Activated CD4-positive, alpha-beta memory T cell treated with anti-CD3 and anti-CD28 coated beads for 36 hours (primary cell): ENCODE measurements at regions not wholly inside any gene's neighbourhood (a gene's known extent, or its start where the extent isn't known, plus 50 kb on each side); places are given as distances from the start of the nearest gene placed in this dataset.

Experiments used
- CTCF ChIA-PET: fragments of 350-600 bp; sonication (Branson Sonifier 250); formaldehyde crosslinking; loops from one replicate; lab custom pipeline; 2021; ENCODE audit warnings: antibody characterized with exemption, inconsistent platforms; lab: Charles Lee
- POLR2A ChIA-PET: fragments of 350-600 bp; sonication (Branson Sonifier 250); formaldehyde crosslinking; loops from one replicate; lab custom pipeline; 2021; ENCODE audit warnings: antibody characterized with exemption; lab: Charles Lee
- DNase-seq: peaks from one replicate; pipeline ENCODE4 v3.0.0-alpha.2; 2020
- H3K27ac Mint-ChIP-seq: one replicate; pipeline ENCODE4 v1.8.0; 2021; ENCODE audit warnings: mixed read lengths
- H3K27me3 Mint-ChIP-seq: one replicate; pipeline ENCODE4 v1.8.0; 2021; ENCODE audit warnings: mixed read lengths
- H3K36me3 Mint-ChIP-seq: one replicate; pipeline ENCODE4 v1.8.0; 2021; ENCODE audit warnings: mixed read lengths
- H3K4me1 Mint-ChIP-seq: one replicate; pipeline ENCODE4 v1.8.0; 2021; ENCODE audit warnings: low read depth, mixed read lengths
- H3K4me3 Mint-ChIP-seq: one replicate; pipeline ENCODE4 v1.8.0; 2021; ENCODE audit warnings: mild to moderate bottlenecking, mixed read lengths
- H3K9me3 Mint-ChIP-seq: one replicate; pipeline ENCODE4 v1.8.0; 2021; ENCODE audit warnings: mixed read lengths
- intact Hi-C: fragments of 100-400 bp; cut with micrococcal nuclease; formaldehyde crosslinking; loops from one replicate; pipeline ENCODE4 v1.15.1; 2023

DNA sequence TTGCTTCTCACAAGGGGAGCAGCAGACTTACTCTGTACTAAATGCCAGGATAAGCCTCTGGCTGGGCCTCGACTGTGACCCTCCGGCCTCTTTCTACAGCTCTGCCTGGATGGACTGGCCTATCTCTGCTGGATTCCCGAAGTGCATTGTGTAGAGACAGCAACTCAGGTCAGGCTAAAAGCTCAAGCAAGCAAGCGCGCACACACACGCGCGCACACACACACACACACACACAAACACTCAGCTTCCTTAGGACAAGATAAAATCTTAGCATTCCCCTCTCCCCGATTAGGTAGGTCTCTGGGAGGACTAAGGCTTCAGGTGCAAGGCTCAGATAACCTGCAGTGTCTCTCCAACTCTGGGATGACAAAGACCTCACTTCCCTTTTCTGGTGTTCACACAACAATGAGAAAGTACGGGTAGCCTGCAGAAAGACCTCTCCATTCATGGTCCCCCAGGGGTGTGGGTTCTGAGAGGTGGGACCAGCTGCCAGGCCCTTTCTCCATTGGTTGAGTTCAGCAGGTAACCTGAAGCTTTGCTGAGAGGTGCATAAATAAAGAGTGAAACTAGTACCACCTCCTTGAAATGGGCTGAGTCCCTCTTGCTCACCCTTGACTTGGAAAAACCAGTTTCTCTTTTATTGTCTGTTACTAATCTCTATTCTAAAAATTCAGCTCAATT, 155.1 kb upstream of the CAMK1G start:
- POLR2A ChIA-PET = no interaction called here
- CTCF ChIA-PET = no interaction called here
- Mint-ChIP-seq H3K9me3 (no peaks in the 10 kb centered on the region), H3K27me3 (peaks cover 6% of the 10 kb centered on the region), H3K4me1 (no peaks in the 10 kb centered on the region), H3K27ac (no peak overlapping the region), H3K36me3 (no peaks in the 10 kb centered on the region), H3K4me3 (no peak overlapping the region)
- intact Hi-C loops = no loop called here
- DNase-seq = no peak

DNA sequence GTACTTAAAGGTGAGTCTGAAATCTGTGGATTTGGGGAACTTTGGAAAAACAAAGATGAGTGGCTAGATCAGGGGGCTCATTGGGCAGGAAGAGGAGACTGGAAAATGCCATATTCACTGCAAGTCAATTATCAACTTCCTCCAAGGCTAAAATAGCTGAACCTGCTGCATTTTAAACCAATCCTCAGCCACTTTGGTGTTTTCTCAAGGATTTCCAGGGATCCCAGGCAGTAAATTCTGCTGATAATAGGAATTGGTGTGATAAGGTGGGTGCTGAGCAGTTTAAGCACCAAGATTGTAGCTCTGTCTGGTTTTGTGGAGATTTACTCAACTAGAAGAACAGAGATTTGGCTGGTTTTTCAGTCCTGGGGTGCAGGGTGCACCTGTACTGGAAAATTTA, 153.9 kb upstream of the CAMK1G start:
- no peak overlapping the region for H3K27ac Mint-ChIP-seq
- H3K4me3 Mint-ChIP-seq = no peak overlapping the region
- ChIA-PET CTCF (no interaction called here), POLR2A (no interaction called here)
- DNase-seq = no peak
- H3K9me3 Mint-ChIP-seq = no peaks in the 10 kb centered on the region
- peaks cover 8% of the 10 kb centered on the region for H3K27me3 Mint-ChIP-seq
- no peaks in the 10 kb centered on the region for H3K4me1 Mint-ChIP-seq
- intact Hi-C loops = no loop called here
- no peaks in the 10 kb centered on the region for H3K36me3 Mint-ChIP-seq

DNA sequence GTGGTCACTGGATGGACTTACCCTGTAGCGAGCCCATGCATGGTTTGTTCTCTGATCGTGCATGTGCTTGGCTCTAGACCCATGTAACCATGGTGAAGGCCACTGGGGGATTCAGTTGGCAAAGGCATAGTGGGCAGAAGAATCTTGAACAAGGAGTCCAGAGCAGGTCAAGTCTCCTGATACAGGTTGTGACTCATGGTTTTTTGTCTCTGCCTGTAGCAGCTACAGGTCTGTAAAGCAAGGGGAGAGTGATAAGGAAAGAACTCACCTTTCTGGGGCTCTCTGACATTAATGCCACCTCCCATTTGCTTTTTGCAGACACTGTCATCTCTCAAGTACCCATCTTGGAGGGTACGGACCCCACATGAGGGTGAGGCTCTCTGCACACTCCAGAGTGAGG, 153.4 kb upstream of the CAMK1G start:
- intact Hi-C loops = no loop called here
- CTCF ChIA-PET = no interaction called here
- POLR2A ChIA-PET = no interaction called here
- Mint-ChIP-seq H3K4me3 (no peak overlapping the region), H3K27ac (no peak overlapping the region), H3K4me1 (no peaks in the 10 kb centered on the region), H3K27me3 (peaks cover 13% of the 10 kb centered on the region), H3K36me3 (no peaks in the 10 kb centered on the region), H3K9me3 (no peaks in the 10 kb centered on the region)
- DNase-seq = no peak

DNA sequence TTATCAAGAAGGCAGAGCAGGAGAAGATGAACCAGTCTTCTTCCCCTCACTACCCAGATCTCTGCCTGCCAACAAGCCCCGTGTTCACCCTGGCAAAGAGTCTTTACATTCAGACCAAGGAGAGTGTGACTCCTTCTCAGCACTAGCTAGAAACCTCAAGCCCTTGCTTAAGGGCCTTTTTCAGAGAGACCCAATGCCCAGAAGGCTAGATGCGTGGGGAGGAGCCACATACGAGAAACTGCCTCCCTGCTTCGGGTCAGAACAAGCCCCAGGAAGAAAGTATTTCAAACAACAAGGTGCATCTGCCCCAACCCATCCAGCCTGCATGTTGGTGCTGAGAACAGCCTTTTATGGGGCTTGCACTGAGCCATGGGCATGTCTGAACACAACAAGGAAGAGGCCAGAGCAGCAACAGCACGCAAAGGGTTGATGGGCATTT, 152.7 kb upstream of the CAMK1G start:
- intact Hi-C loops = no loop called here
- CTCF ChIA-PET = no interaction called here
- Mint-ChIP-seq H3K27me3 (peaks cover 15% of the 10 kb centered on the region), H3K36me3 (no peaks in the 10 kb centered on the region), H3K4me3 (no peak overlapping the region), H3K27ac (no peak overlapping the region), H3K9me3 (no peaks in the 10 kb centered on the region), H3K4me1 (no peaks in the 10 kb centered on the region)
- POLR2A ChIA-PET = no interaction called here
- DNase-seq = no peak

DNA sequence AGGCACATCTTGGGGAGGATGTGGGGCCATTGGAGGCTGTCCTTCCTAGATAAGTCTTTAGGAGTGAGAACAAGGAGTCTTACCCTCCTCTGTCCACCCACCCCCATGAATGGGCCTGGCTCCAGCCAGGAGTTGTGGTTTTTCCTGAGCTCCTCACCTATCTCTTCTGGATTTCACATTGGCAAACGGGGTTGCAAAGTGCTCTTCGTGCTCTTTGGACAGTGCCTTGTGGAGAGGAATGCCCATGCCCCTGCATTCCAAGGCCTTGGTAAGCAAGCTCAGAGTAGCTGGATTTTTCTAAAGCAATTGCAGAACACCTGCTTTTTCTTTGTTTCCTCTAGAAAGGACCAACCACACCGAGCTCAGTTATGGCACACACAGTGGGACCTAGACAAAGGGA, 152.1 kb upstream of the CAMK1G start:
- POLR2A ChIA-PET = no interaction called here
- intact Hi-C loops = no loop called here

DNA sequence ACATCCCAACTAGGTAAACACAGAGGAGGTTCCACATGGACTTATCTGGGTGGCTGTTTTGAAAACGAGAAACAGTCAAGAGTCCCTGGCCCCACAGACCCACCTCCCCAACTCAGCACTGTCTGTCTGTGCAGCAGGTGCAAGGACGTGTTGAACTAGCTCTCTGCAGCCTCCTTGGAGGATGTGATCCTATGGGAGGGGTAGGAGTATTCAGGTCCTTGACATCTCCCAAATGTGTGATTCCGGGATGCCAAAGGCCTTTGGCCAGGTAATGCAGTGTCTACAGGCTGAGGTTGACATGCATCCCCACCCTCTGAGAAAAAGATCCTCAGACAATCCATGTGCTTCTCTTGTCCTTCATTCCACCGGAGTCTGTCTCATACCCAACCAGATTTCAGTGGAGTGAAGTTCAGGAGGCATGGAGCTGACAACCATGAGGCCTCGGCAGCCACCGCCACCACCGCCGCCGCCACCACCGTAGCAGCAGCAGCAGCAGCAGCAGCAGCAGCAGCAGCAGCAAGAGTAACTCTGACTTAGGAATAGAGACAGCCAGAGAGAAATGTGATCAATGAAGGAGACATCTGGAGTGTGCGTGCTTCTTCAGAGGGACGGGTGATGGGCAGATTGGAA, 151.6 kb upstream of the CAMK1G start:
- ChIA-PET POLR2A (no interaction called here), CTCF (no interaction called here)
- intact Hi-C loops = no loop called here
- Mint-ChIP-seq H3K4me3 (no peak overlapping the region), H3K36me3 (no peaks in the 10 kb centered on the region), H3K27ac (no peak overlapping the region), H3K27me3 (peaks cover 16% of the 10 kb centered on the region), H3K4me1 (no peaks in the 10 kb centered on the region), H3K9me3 (no peaks in the 10 kb centered on the region)
- no peak for DNase-seq

More for the DNA sequence above, 152.1 kb upstream of the CAMK1G start:
- H3K4me1 Mint-ChIP-seq = no peaks in the 10 kb centered on the region
- no peaks in the 10 kb centered on the region for H3K9me3 Mint-ChIP-seq
- no peak for DNase-seq
- H3K27me3 Mint-ChIP-seq = peaks cover 16% of the 10 kb centered on the region
- H3K27ac Mint-ChIP-seq = no peak overlapping the region
- CTCF ChIA-PET = no interaction called here
- H3K4me3 Mint-ChIP-seq = no peak overlapping the region
- H3K36me3 Mint-ChIP-seq = no peaks in the 10 kb centered on the region

DNA sequence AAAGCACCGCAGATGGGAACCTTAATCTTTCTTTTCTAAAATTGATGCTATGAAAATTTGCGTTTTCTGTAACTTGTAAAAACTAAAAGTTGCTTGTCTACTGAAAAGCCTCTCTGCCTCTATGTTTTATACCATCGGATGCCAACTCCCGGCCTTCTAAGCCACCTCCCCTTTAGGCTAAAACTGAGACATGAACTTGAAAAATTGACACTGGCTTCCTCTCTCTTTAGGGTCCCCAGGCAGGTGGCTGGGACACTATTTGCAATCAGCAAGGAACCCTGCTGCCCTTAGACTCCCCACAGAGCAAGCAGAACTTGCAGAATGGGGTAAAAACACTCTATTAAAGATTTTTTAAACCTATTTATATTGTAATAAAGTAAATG, 151.1 kb upstream of the CAMK1G start:
- Mint-ChIP-seq H3K27me3 (peaks cover 16% of the 10 kb centered on the region), H3K4me1 (no peaks in the 10 kb centered on the region), H3K27ac (no peak overlapping the region), H3K4me3 (no peak overlapping the region), H3K9me3 (no peaks in the 10 kb centered on the region), H3K36me3 (no peaks in the 10 kb centered on the region)
- POLR2A ChIA-PET = no interaction called here
- CTCF ChIA-PET = interaction anchor here (0.7 kb wide), 1 partner anchor 93 kb away, joined by 4 read pairs; no protein-coding TSS in a partner anchor
- intact Hi-C loops = no loop called here
- DNase-seq = no peak

DNA sequence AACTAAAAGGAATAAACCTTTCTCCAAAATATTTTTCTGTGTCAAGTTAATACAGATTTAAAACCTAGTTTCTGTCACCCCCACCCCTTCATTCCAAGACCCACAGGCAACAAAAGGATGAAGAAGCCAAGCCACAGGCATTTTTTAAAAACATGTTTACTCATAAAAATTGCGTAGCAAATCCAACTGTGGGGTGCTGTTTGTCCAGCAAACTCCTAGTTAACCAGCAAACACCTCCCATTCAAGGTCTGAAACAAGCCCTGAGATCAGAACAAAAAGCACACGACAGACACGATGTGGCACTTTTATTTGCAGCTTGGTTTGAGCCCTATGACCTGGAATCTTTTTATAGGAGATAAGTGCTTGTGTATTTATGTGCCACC, 149.9 kb upstream of the CAMK1G start:
- POLR2A ChIA-PET = no interaction called here
- Mint-ChIP-seq H3K36me3 (no peaks in the 10 kb centered on the region), H3K4me3 (no peak overlapping the region), H3K9me3 (no peaks in the 10 kb centered on the region), H3K27me3 (peaks cover 13% of the 10 kb centered on the region), H3K4me1 (no peaks in the 10 kb centered on the region), H3K27ac (no peak overlapping the region)
- no peak for DNase-seq
- CTCF ChIA-PET = no interaction called here
- intact Hi-C loops = no loop called here

DNA sequence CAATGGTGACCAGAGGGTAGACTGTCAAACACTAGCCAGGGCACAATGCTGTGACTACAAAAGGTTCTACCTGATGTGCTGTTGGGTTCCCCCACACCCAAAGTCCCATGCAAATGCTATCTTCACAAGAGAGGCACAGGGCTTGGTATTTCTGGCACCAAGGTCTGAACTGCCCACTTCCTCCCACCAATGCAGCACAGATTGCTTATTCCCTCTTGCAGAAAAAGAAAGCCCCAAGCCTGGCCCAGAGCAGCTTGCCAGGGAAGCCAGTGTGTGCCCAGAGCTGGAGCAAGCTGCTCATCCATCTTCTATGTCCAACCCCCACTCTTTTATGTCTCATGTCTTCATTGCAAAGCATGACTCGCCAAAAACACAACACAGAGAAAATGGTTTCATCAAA, 149.4 kb upstream of the CAMK1G start:
- intact Hi-C loops = no loop called here
- no peak overlapping the region for H3K4me3 Mint-ChIP-seq
- DNase-seq = no peak
- H3K9me3 Mint-ChIP-seq = no peaks in the 10 kb centered on the region
- no peaks in the 10 kb centered on the region for H3K4me1 Mint-ChIP-seq
- no peak overlapping the region for H3K27ac Mint-ChIP-seq
- peaks cover 13% of the 10 kb centered on the region for H3K27me3 Mint-ChIP-seq
- CTCF ChIA-PET = interaction anchor here (0.9 kb wide), 1 partner anchor 15 kb away, joined by 3 read pairs; no protein-coding TSS in a partner anchor
- no peaks in the 10 kb centered on the region for H3K36me3 Mint-ChIP-seq
- POLR2A ChIA-PET = no interaction called here

DNA sequence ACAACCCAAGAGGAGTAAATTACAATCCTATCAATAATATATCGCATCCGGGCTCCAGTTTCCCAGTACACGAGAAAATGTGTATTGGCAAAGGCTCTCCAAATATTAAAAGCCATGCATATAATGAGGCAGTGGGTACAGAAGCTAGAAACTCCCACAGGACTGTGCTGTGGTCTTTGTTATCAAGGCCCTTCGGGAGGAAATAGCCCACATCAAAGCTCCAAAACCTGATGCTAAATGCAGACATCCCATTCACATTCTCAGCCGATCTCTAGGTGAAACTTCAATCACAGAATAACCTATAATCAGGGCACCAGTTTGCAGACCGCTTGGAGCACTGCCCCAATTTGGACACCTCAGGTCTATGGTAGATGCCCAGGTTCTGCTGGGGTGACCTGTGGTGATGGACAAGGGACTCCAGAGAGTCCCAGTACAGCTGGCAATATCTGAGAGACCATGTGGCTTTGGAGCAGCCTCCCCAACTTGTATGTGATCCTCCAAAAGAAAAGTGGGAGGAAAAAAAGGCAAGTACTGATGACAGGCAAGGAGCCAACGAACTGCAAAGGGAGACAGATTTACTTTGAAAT, 148.8 kb upstream of the CAMK1G start:
- H3K4me1 Mint-ChIP-seq = no peaks in the 10 kb centered on the region
- POLR2A ChIA-PET = no interaction called here

DNA sequence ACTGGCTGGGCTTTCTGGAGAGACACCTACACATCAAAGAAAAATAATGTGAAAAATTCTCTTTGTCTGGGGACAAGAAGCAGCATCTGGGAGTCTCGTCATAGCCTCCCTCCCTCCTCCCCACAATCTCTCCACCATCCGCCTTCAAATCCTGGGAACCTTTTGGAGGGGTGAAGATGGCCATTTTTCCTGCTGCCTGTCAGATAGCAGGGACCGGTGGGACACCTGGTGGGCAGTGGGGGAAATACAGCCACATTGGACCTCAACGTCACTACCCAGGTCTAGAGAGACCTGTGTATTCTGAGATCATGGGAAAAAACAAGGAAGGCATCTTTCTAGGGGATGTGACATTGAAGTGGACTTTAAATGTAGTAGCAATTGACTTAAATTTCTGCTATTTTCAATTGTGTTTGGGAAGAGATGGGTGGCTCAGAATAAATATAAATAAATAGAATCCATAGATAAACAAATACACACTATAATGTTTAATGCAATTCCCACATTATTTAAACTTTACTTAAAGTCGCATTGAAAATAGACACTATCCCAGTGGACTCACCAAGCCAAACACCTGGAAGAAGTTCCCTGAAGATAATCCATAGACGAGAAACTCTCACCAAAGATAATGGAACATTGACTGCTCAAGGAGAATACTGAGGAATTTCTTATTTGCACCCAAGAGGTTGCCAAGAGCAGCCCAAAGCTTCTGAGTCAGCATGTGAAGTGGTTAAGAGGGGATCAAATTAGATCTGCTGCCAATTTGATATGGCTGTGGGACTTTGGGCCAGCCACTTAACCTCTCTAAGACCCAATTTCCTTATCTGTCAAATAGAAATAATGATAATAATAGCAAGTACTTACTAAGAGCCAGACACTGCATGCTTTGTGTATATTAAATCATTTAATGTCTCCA, 147.6 kb upstream of the CAMK1G start:
- peak; percentile 64 for DNase-seq
- Mint-ChIP-seq H3K4me3 (no peak overlapping the region), H3K36me3 (no peaks in the 10 kb centered on the region), H3K4me1 (no peaks in the 10 kb centered on the region), H3K27me3 (peaks cover 9% of the 10 kb centered on the region), H3K9me3 (peaks cover 5% of the 10 kb centered on the region), H3K27ac (no peak overlapping the region)
- POLR2A ChIA-PET = no interaction called here
- CTCF ChIA-PET = interaction anchor here (0.8 to 1.4 kb wide), 2 partner anchors 131 kb away, joined by 3 to 5 read pairs; no protein-coding TSS in a partner anchor
- intact Hi-C loops = no loop called here

More for the DNA sequence above, 148.8 kb upstream of the CAMK1G start:
- Mint-ChIP-seq H3K36me3 (no peaks in the 10 kb centered on the region), H3K9me3 (peaks cover under 1% of the 10 kb centered on the region), H3K27me3 (peaks cover 13% of the 10 kb centered on the region), H3K27ac (no peak overlapping the region), H3K4me3 (no peak overlapping the region)
- intact Hi-C loops = no loop called here
- no peak for DNase-seq
- CTCF ChIA-PET = interaction anchor here (0.8 to 0.9 kb wide), 2 partner anchors 15 to 132 kb away, joined by 3 read pairs; no protein-coding TSS in a partner anchor

DNA sequence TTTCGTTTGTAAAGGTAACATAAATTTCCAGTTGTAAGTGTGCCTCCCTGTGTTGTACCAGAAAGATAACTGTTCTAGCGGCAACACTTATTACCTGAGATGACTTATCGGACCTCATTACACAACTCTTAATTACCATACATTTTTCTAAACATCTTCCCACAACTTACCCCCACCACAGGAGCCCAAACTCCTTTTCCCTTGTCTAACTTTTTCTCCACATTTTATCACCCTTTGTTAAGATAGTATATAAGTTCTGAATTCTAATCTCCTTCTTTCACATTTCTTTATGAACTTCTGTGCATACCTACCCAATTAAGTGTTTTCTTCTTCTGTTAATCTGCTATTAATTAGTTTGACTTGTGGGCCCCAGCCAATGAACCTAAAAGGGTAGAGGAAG, 143.7 kb upstream of the CAMK1G start:
- Mint-ChIP-seq H3K4me1 (no peaks in the 10 kb centered on the region), H3K36me3 (no peaks in the 10 kb centered on the region), H3K27me3 (peaks cover 5% of the 10 kb centered on the region), H3K9me3 (peaks cover 5% of the 10 kb centered on the region), H3K27ac (no peak overlapping the region), H3K4me3 (no peak overlapping the region)
- DNase-seq = no peak
- CTCF ChIA-PET = no interaction called here
- POLR2A ChIA-PET = no interaction called here
- intact Hi-C loops = no loop called here
